Kidney (tissue), 13 donors: ENCODE measurements at regions not wholly inside any gene's neighbourhood (a gene's known extent, or its start where the extent isn't known, plus 50 kb on each side); places are given as distances from the start of the nearest gene placed in this dataset.

Experiments
- DNase-seq, 5 donors: peaks; one replicate each; pipeline ENCODE4 v3.0.0-alpha.2; 2013 to 2020
- FAIRE-seq: peaks from 2 replicates; lab custom pipeline; 2012; peaks lifted over from hg19 to GRCh38; lab: Jason Lieb, UNC
- H3K27ac ChIP-seq, 2 donors: one replicate each; pipeline ENCODE4 v1.7.0; 2013; ENCODE audit warnings: low read depth in 2 of 2, low read length in 2 of 2, inconsistent platforms in 1 of 2
- H3K27me3 ChIP-seq: one replicate; pipeline ENCODE4 v1.7.1; 2013; ENCODE audit warnings: low read length, inconsistent platforms; ENCODE audit not compliant: control insufficient read depth, insufficient read depth
- H3K36me3 ChIP-seq, 3 donors: one replicate each; pipeline versions ENCODE4 v1.7.0 to v1.7.1; 2013; ENCODE audit warnings: low read length in 3 of 3, control low read depth in 1 of 3, inconsistent platforms in 1 of 3; ENCODE audit not compliant: insufficient read depth in 3 of 3, control insufficient read depth in 2 of 3
- H3K4me1 ChIP-seq, 3 donors: one replicate each; pipeline versions ENCODE4 v1.7.0 to v1.7.1; 2013; ENCODE audit warnings: low read length in 3 of 3, inconsistent platforms in 1 of 3, low read depth in 1 of 3; ENCODE audit not compliant: control insufficient read depth in 2 of 3, insufficient read depth in 2 of 3
- H3K4me3 ChIP-seq, 3 donors: one replicate each; pipeline versions ENCODE4 v1.7.0 to v1.8.1; 2013; ENCODE audit warnings: low read length in 3 of 3, control low read depth in 1 of 3, inconsistent platforms in 1 of 3
- H3K9ac ChIP-seq, 3 donors: one replicate each; pipeline versions ENCODE4 v1.7.0 to v1.7.1; 2013; ENCODE audit warnings: low read length in 3 of 3, control low read depth in 1 of 3, inconsistent platforms in 1 of 3
- H3K9me3 ChIP-seq, 3 donors: one replicate each; pipeline versions ENCODE4 v1.7.0 to v1.7.1; 2013; ENCODE audit warnings: low read length in 3 of 3, control low read depth in 1 of 3, inconsistent platforms in 1 of 3; ENCODE audit not compliant: control insufficient read depth in 2 of 3, insufficient read depth in 1 of 3
- CTCF ChIP-seq: IDR thresholded peaks from 3 replicates; pipeline ENCODE4 v1.5.1; 2012; ENCODE audit warnings: mild to moderate bottlenecking, moderate library complexity, borderline replicate concordance; ENCODE audit not compliant: insufficient read depth; ENCODE audit errors: extremely low read depth
- intact Hi-C: fragments of 100-400 bp; cut with DNase I; formaldehyde crosslinking; loops from one replicate; pipeline ENCODE4 v1.11.1; 2022
- donor health status: control.
- donor health status: control.
- donor health status: control.
- donor health status: control.
- donor health status: control.
- donor health status: DM: yes; HTN: yes; CAD: no.
- donor health status: Normal renal cell carcinoma (clear cell type).

- FAIRE-seq = no peak
- H3K9ac ChIP-seq = no peak overlapping the region
- intact Hi-C loops = no loop called here
- no peak overlapping the region for H3K27ac ChIP-seq
- H3K4me3 ChIP-seq = no peak overlapping the region
- no peaks in the 10 kb centered on the region for H3K27me3 ChIP-seq
- peak in 1 of 5 donors; percentile 28 for DNase-seq
- no peaks in the 10 kb centered on the region for H3K36me3 ChIP-seq
- TF ChIP-seq CTCF = no peak
- no peaks in the 10 kb centered on the region for H3K9me3 ChIP-seq
- peaks cover 0 to 6% (median 0%) of the 10 kb centered on the region in 3 donors for H3K4me1 ChIP-seq
These were observed 78.8 kb downstream of the IGLL1 start for GRCh38 chr22:23501261-23501619.

GRCh38 chr22:23500508-23501260 lies 79.4 kb downstream of the IGLL1 start:
- no peak for TF ChIP-seq CTCF
- no peak overlapping the region for H3K27ac ChIP-seq
- no peak for FAIRE-seq
- intact Hi-C loops = no loop called here
- H3K27me3 ChIP-seq = no peaks in the 10 kb centered on the region
- H3K4me3 ChIP-seq = no peak overlapping the region
- H3K9me3 ChIP-seq = no peaks in the 10 kb centered on the region
- no peak overlapping the region for H3K9ac ChIP-seq
- peak in 3 of 5 donors; percentile 29 to 63 (median 53) for DNase-seq
- H3K36me3 ChIP-seq = no peaks in the 10 kb centered on the region
- peaks cover 0 to 6% (median 0%) of the 10 kb centered on the region in 3 donors for H3K4me1 ChIP-seq

- Histone ChIP-seq H3K9me3 (no peaks in the 10 kb centered on the region), H3K9ac (no peak overlapping the region), H3K4me3 (no peak overlapping the region), H3K27me3 (no peaks in the 10 kb centered on the region), H3K36me3 (no peaks in the 10 kb centered on the region), H3K4me1 (peaks cover 0 to 6% (median 0%) of the 10 kb centered on the region in 3 donors), H3K27ac (no peak overlapping the region)
- intact Hi-C loops = no loop called here
- no peak for TF ChIP-seq CTCF
- DNase-seq (peak in 1 of 5 donors; percentile 46), FAIRE-seq (no peak)
These were observed 80.1 kb downstream of the IGLL1 start for GRCh38 chr22:23499845-23500500.
